AG04450 (cell line): ENCODE measurements at regions not wholly inside any gene's neighbourhood (a gene's known extent, or its start where the extent isn't known, plus 50 kb on each side); places are given as distances from the start of the nearest gene placed in this dataset.

Experiments used
- CTCF ChIA-PET: fragments of 300-600, 350-600 bp; formaldehyde crosslinking; extraction: SDS; loops from one replicate; lab custom pipeline; 2022; ENCODE audit warnings: antibody characterized with exemption, inconsistent platforms; lab: Charles Lee
- POLR2A ChIA-PET: fragments of 350-600 bp; formaldehyde crosslinking; extraction: SDS; loops from one replicate; lab custom pipeline; 2021; ENCODE audit warnings: antibody characterized with exemption, inconsistent platforms; lab: Yijun Ruan, JAX
- DNase-seq: peaks from one replicate; pipeline ENCODE4 v3.0.0-alpha.2; 2011; ENCODE audit warnings: low read depth, low spot score
- H3K27ac ChIP-seq: one replicate; pipeline ENCODE4 v1.5.1; 2012; ENCODE audit warnings: low read depth, low read length, control low read depth
- H3K27me3 ChIP-seq: one replicate; pipeline ENCODE4 v1.6.0; 2012; ENCODE audit warnings: low read length; ENCODE audit not compliant: control insufficient read depth, insufficient read depth
- H3K4me3 ChIP-seq: 2 replicates; pipeline ENCODE4 v1.5.1; 2011; ENCODE audit warnings: mild to moderate bottlenecking, low read depth, low read length, control low read depth
- H3K9me3 ChIP-seq: 2 replicates; pipeline ENCODE4 v1.5.1; 2012; ENCODE audit warnings: low read length; ENCODE audit not compliant: control insufficient read depth, insufficient read depth
- CTCF ChIP-seq: IDR thresholded peaks from 2 replicates; pipeline ENCODE4 v1.5.1; 2011; ENCODE audit warnings: low read depth, low read length, control low read depth, inconsistent platforms

GRCh38 chr6:6412221-6412620 lies 91.8 kb upstream of the F13A1 start:
- DNase-seq = no peak
- Histone ChIP-seq H3K9me3 (peaks cover 18% of the 10 kb centered on the region; the same call in 1 of the 2 replicates), H3K27ac (no peak overlapping the region), H3K27me3 (no peaks in the 10 kb centered on the region), H3K4me3 (no peak overlapping the region)
- CTCF ChIA-PET = no interaction called here
- no peak for TF ChIP-seq CTCF
- POLR2A ChIA-PET = no interaction called here

- Histone ChIP-seq H3K9me3 (peaks cover 21% of the 10 kb centered on the region; the same call in 1 of the 2 replicates), H3K27me3 (no peaks in the 10 kb centered on the region), H3K27ac (no peak overlapping the region), H3K4me3 (no peak overlapping the region)
- TF ChIP-seq CTCF = no peak
- DNase-seq = no peak
- POLR2A ChIA-PET = no interaction called here
- CTCF ChIA-PET = no interaction called here
Observed at GRCh38 chr6:6412700-6413099, 92.2 kb upstream of the F13A1 start.

GRCh38 chr6:6414931-6415330 lies 94.5 kb upstream of the F13A1 start:
- Histone ChIP-seq H3K9me3 (peaks cover 18% of the 10 kb centered on the region; the same call in 1 of the 2 replicates), H3K4me3 (no peak overlapping the region), H3K27ac (no peak overlapping the region), H3K27me3 (no peaks in the 10 kb centered on the region)
- TF ChIP-seq CTCF = no peak
- CTCF ChIA-PET = no interaction called here
- no peak for DNase-seq
- POLR2A ChIA-PET = no interaction called here

GRCh38 chr6:6417475-6417874 lies 97.0 kb upstream of the F13A1 start:
- no peak overlapping the region for H3K27ac ChIP-seq
- H3K27me3 ChIP-seq = no peaks in the 10 kb centered on the region
- no peak overlapping the region for H3K4me3 ChIP-seq
- ChIA-PET CTCF (no interaction called here), POLR2A (no interaction called here)
- TF ChIP-seq CTCF = no peak
- H3K9me3 ChIP-seq = peaks cover 17% of the 10 kb centered on the region; the same call in 1 of the 2 replicates
- no peak for DNase-seq

GRCh38 chr6:6418421-6418820 lies 98.0 kb upstream of the F13A1 start:
- ChIA-PET CTCF (no interaction called here), POLR2A (no interaction called here)
- Histone ChIP-seq H3K9me3 (peaks cover 20% of the 10 kb centered on the region; the same call in 1 of the 2 replicates), H3K27me3 (no peaks in the 10 kb centered on the region), H3K27ac (no peak overlapping the region), H3K4me3 (no peak overlapping the region)
- no peak for DNase-seq
- TF ChIP-seq CTCF = no peak
